Erythroblast (primary cell): ENCODE measurements at regions not wholly inside any gene's neighbourhood (a gene's known extent, or its start where the extent isn't known, plus 50 kb on each side); places are given as distances from the start of the nearest gene placed in this dataset.

ENCODE experiments used
- DNase-seq, 2 experiments: peaks; one replicate each; lab custom pipeline; 2025; lab: John Stamatoyannopoulos, UW
- GATA1 ChIP-seq: IDR thresholded peaks from 2 replicates; pipeline ENCODE4 v1.6.1; 2011; ENCODE audit warnings: low read depth, mild to moderate bottlenecking, control low read depth, low read length, moderate library complexity
- POLR2A ChIP-seq: IDR thresholded peaks from 2 replicates; pipeline ENCODE4 v1.6.1; 2011; ENCODE audit warnings: mild to moderate bottlenecking, low read length

- TF ChIP-seq GATA1: no peak
- TF ChIP-seq POLR2A: no peak
- DNase-seq: no peak
Observed at GRCh38 chr4:11620861-11621260, 192.2 kb upstream of the HS3ST1 start.

DNA sequence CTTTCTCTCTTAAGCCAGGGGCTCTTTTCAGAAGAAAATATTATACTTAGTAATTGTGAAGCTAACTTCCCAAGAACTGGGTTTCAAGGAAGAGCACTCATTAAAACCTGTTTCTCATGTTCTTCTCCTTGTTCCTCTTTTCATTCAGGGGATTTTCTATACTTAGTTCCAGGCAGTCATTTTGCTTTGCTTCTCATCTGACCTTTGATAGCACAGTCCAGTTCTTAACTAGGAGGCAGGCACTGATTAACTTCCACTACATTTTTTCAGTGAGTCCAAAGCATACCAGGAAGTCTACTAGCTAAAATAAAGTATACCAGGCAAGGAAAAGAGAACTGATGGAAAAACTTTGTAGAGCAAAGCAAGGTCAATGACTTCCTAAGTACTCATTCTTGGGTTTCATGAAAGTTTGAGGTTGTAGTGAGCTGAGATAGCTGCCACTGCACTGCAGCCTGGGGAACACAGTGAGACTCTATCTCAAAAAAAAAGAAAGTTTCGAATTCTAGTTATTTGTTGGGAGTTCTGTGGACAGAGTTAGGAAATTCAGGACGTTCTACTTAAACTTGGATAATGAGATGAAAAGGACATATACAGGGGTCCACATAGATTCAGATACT lies 190.1 kb upstream of the HS3ST1 start:
- no peak for DNase-seq
- TF ChIP-seq POLR2A (no peak), GATA1 (no peak)

DNA sequence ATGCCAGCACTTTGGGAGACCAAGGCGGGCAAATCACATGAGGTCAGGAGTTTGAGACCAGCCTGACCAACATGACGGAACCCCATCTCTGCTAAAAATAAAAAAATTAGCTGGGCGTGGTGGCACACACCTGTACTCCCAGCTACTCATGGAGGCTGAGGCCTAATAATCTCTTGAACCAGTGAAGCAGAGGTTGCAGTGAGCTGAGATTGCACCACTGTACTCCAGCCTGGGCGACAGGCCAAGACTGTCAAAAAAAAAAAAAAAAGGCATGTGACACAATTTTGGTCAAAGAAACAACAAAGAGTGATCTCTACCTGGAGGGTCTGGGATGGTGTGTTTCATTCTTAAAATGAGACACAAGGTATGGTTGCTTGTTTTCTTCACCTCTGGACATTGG lies 188.2 kb upstream of the HS3ST1 start:
- TF ChIP-seq GATA1: no peak
- no peak for TF ChIP-seq POLR2A

DNA sequence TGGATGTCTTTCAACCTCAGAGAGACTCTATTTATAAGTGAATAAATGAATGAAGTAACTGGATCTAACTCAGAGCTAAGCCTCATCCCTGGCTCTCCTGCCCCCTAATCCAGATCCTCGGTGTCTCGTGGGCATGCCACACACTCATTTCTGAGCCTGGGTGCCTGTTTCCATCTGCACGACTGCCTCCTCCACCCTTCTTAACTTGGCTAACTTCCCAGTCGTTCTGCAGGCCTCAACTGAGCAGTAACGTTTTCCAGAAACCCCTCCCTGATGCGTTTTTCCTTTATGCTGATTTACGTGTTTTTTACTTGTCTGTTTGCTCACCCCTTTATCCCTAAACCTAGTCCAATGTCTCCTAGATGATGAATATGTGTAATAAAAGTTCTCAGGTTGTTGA lies 186.9 kb upstream of the HS3ST1 start:
- TF ChIP-seq GATA1 (no peak), POLR2A (no peak)
- no peak for DNase-seq

More for the DNA sequence above, 188.2 kb upstream of the HS3ST1 start:
- DNase-seq: no peak

DNA sequence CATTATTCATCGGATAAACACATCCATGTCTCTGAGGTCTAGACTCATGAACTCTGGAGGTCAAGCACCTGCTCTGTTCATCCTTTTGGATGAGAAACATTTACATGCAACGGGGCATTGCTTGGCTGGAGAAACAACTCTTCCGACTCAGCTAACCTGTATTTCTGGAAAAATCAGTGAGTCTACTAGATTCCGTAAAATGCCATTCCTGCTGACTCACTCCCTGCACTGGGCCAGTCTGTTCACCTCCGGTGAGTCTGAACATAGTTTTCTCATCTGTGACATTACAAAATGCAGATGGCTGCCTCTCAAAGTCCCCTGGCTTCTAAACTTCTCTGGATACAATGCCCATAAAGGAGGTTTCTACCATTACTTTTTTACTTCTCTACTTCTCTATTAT lies 185.7 kb upstream of the HS3ST1 start:
- DNase-seq: no peak
- TF ChIP-seq GATA1 (no peak), POLR2A (no peak)

- no peak for DNase-seq
- TF ChIP-seq GATA1: no peak
- no peak for TF ChIP-seq POLR2A
Observed at GRCh38 chr4:11611868-11612267, 183.2 kb upstream of the HS3ST1 start.

DNA sequence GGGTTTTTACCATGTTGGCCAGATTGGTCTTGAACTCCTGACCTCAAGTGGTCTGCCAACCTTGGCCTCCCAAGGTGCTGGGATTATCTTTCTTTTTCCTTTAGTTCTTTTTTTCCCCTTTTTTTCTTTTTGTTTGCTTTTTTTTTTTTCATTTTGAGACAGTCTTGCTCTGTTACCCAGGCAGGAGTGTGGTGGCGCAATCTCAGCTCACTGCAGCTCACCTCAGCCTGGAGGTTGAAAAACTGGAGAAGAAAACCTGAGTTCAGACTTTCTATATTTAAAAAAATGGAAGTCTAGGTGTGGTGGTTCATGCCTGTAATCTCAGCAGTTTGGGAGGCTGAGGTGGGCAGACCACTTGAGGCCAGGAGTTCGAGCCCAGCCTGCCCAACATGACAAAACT lies 181.1 kb upstream of the HS3ST1 start:
- TF ChIP-seq POLR2A (no peak), GATA1 (no peak)
- DNase-seq: no peak

- TF ChIP-seq GATA1: no peak
- TF ChIP-seq POLR2A: no peak
- no peak for DNase-seq
Observed at GRCh38 chr4:11608992-11609391, 180.3 kb upstream of the HS3ST1 start.

DNA sequence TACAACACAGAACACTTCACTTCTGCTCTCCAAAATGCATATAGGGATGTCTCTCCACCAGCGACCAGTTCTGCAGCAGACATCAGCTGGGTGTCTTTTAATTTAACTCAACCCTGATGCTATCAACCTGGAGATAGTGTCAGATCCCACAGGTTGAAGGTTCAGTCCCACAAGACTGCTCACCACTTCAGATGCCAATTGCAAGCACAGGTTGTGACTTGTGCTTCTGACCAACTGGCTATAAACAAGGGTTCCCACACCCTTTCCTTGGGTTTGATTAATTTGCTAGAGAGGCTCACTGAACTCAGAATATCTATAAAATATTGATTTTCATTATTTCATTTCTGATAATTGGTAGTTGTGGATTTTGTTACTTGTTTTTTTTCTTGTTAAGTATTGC lies 177.4 kb upstream of the HS3ST1 start:
- TF ChIP-seq POLR2A: no peak
- TF ChIP-seq GATA1: no peak
- DNase-seq: no peak

DNA sequence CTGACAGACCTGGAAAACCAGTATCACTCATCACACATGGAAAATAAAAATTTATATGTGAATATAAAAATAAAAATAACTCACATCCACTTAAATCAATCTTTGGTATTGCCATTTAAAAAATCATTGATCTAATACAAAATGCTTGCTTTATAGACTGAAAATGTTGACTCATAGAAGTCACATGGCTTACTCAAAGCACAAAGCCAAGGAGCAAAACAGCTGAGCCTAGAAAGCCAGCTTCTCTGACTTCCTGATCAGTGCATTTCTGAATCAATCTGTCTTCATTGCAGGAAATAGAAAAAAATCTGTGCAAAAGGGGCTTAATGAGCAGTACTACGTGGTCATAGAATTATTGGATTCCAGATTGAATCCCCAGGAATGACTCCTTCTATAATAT lies 176.9 kb upstream of the HS3ST1 start:
- TF ChIP-seq POLR2A: no peak
- TF ChIP-seq GATA1: no peak
- DNase-seq: no peak

- TF ChIP-seq POLR2A (no peak), GATA1 (no peak)
- DNase-seq: no peak
Observed at GRCh38 chr4:11604821-11605220, 176.1 kb upstream of the HS3ST1 start.

DNA sequence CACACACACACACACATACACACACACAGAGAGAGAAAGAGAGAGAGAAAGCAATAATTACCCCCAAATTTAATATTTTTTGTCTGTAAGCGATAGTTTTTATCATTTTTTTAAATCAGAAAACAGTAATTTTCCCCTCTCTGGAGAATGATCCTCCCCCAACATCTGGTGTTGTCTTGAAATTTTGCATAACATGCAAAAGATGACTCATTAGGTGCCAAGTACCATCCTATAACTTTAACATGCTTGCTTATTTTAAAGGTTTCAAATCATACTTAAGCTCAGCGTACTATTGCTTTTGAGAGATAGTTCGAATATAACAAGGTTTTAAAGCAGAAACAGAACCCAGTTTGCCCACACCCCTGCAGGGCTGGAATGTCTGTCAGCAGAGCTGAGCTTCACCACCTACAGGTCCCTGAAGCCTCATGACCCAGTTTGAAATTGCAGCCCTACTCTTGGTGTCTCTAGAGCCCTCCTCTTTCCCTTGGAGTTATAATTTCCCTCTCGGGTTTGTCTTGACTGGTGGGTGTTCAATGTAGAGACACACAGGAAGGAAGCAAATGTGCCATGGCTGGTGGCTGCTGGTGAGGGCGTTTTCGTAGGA lies 175.0 kb upstream of the HS3ST1 start:
- DNase-seq: no peak
- TF ChIP-seq GATA1: no peak
- TF ChIP-seq POLR2A: no peak

GRCh38 chr4:11602606-11603340 lies 174.1 kb upstream of the HS3ST1 start:
- DNase-seq: no peak
- no peak for TF ChIP-seq GATA1

GRCh38 chr4:11599064-11599463 lies 170.4 kb upstream of the HS3ST1 start:
- TF ChIP-seq POLR2A (no peak), GATA1 (no peak)
- no peak for DNase-seq
